ENCODE measurements at regions not wholly inside any gene's neighbourhood (a gene's known extent, or its start where the extent isn't known, plus 50 kb on each side); places are given as distances from the start of the nearest gene placed in this dataset.

DNA sequence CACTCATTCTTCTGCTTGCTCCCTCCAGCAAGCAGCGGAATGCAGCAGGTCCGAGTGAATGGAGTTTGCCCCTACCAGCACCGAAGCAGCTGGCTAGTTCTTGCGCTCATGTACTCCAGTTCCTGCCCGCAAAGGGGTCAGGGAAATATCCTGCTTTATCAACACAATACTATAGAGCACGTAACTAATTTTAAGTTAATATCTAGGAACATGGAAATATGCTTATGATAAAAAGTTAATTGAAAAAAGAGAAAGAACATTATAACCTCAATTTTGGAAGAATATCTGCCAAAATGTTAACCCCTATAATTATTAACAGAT lies 195.6 kb downstream of the SNCA start:
- H3K4me2 ChIP-seq (ENCODE audit: insufficient read depth, low read length, poor library complexity, severe bottlenecking): no peak overlapping the region
- H2BK5ac ChIP-seq (ENCODE audit: low read length): no peak overlapping the region
- no peak overlapping the region for H3K4ac ChIP-seq (ENCODE audit: low read length)
- no peak overlapping the region for H3K9ac ChIP-seq (ENCODE audit: low read depth, low read length, poor library complexity)
- H2AFZ ChIP-seq (ENCODE audit: low read length): peak overlapping the region; percentile 84
- no peak overlapping the region for H3K14ac ChIP-seq (ENCODE audit: low read length)
- peaks cover 3% of the 10 kb centered on the region in 2 donors for H3K4me1 ChIP-seq (ENCODE audit: control insufficient read depth in 2 of 2, insufficient read depth in 1 of 2, low read depth in 1 of 2, low read length in 2 of 2)
- H2BK120ac ChIP-seq (ENCODE audit: low read depth, low read length): no peak overlapping the region
- H3K27ac ChIP-seq (replicated peaks; ENCODE audit: low read length): peak overlapping the region; percentile 24
- no peaks in the 10 kb centered on the region for H3K27me3 ChIP-seq (ENCODE audit: control insufficient read depth in 3 of 3, insufficient read depth in 3 of 3, low read depth in 1 of 3, low read length in 3 of 3)
- H2BK15ac ChIP-seq (ENCODE audit: low read length): no peak overlapping the region
- H3K18ac ChIP-seq (ENCODE audit: low read length): no peak overlapping the region
- no peak overlapping the region for H4K8ac ChIP-seq (ENCODE audit: low read depth, low read length)
- peak overlapping the region in 1 of 2 donors; percentile 9 for H3K4me3 ChIP-seq (ENCODE audit: low read length in 2 of 2)
- peaks cover 0 to 1% of the 10 kb centered on the region in 2 donors for H3K9me3 ChIP-seq (replicated peaks in 1 of 2; ENCODE audit: control insufficient read depth in 2 of 2, insufficient read depth in 1 of 2, low read depth in 1 of 2, low read length in 2 of 2)
- H3K36me3 ChIP-seq (replicated peaks in 1 of 2; ENCODE audit: control insufficient read depth in 2 of 2, insufficient read depth in 2 of 2, low read length in 2 of 2): no peaks in the 10 kb centered on the region
- no CpG with 5 or more reads among the region's 6 CpGs for WGBS, 2 donors (ENCODE audit: extremely low coverage in 2 of 2, insufficient read length in 2 of 2, insufficient replicate concordance in 1 of 2)
- no peak overlapping the region for H3K23ac ChIP-seq (ENCODE audit: low read depth, low read length, poor library complexity)
- H2BK12ac ChIP-seq (ENCODE audit: low read length): no peak overlapping the region
- no peak overlapping the region for H2AK5ac ChIP-seq (ENCODE audit: low read depth, low read length)
- no peaks in the 10 kb centered on the region for H3K79me1 ChIP-seq (ENCODE audit: low read depth, low read length)
- H4K91ac ChIP-seq (ENCODE audit: low read depth, low read length, poor library complexity): no peak overlapping the region
- DNase-seq (ENCODE audit: low spot score): no peak

DNA sequence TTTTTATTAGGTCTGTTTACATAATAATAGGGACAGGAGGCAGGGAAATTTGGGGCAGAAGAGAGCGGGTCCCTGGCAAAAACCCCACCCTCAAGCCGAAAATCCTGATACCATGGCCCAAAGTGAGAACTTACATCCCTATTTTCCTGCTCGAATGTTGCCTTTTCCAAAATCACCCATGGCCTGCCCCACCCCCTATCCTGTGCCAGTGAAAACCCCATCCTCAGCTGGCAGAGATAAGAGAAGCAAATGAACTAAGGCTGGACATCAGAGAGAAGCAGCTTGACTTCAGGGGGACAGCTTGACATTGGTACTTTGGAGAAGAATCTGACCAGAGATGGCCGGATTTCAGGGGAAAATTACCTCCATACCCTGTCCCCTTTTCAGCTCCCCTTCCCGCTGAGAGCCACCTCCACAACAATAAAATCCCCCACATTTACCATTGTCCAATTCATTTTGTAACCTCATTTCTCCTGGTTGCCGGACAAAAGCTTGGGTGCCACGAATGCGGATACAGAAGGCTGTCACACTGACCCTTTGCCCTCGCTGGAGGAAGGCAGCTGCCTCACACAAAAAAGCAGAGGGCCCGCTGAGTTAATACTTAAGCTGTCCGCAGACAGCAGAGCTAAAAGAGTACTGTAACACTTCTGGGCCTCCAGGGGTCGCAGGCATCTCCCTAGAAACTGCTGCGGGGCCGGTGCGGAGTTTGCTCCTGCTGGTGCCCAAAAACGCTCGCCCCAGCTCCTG lies 196.2 kb downstream of the SNCA start:
- no CpG with 5 or more reads among the region's 17 CpGs for WGBS, 2 donors (ENCODE audit: extremely low coverage in 2 of 2, insufficient read length in 2 of 2, insufficient replicate concordance in 1 of 2)
- Histone ChIP-seq H3K9me3 (replicated peaks in 1 of 2; ENCODE audit: control insufficient read depth in 2 of 2, insufficient read depth in 1 of 2, low read depth in 1 of 2, low read length in 2 of 2) (peaks cover 0 to 1% of the 10 kb centered on the region in 2 donors), H3K18ac (ENCODE audit: low read length) (no peak overlapping the region), H4K8ac (ENCODE audit: low read depth, low read length) (no peak overlapping the region), H2AK5ac (ENCODE audit: low read depth, low read length) (no peak overlapping the region), H3K4ac (ENCODE audit: low read length) (no peak overlapping the region), H3K4me3 (ENCODE audit: low read length in 2 of 2) (peak overlapping the region in 1 of 2 donors; percentile 9), H3K4me1 (ENCODE audit: control insufficient read depth in 2 of 2, insufficient read depth in 1 of 2, low read depth in 1 of 2, low read length in 2 of 2) (peaks cover 3% of the 10 kb centered on the region in 2 donors), H4K91ac (ENCODE audit: low read depth, low read length, poor library complexity) (no peak overlapping the region), H2BK120ac (ENCODE audit: low read depth, low read length) (no peak overlapping the region), H3K9ac (ENCODE audit: low read depth, low read length, poor library complexity) (no peak overlapping the region), H3K14ac (ENCODE audit: low read length) (no peak overlapping the region), H3K23ac (ENCODE audit: low read depth, low read length, poor library complexity) (no peak overlapping the region), H3K4me2 (ENCODE audit: insufficient read depth, low read length, poor library complexity, severe bottlenecking) (no peak overlapping the region), H2BK15ac (ENCODE audit: low read length) (no peak overlapping the region), H3K36me3 (replicated peaks in 1 of 2; ENCODE audit: control insufficient read depth in 2 of 2, insufficient read depth in 2 of 2, low read length in 2 of 2) (no peaks in the 10 kb centered on the region), H2AFZ (ENCODE audit: low read length) (peak overlapping the region; percentile 84), H2BK5ac (ENCODE audit: low read length) (no peak overlapping the region), H2BK12ac (ENCODE audit: low read length) (no peak overlapping the region), H3K27ac (replicated peaks; ENCODE audit: low read length) (peak overlapping the region; percentile 89), H3K79me1 (ENCODE audit: low read depth, low read length) (no peaks in the 10 kb centered on the region), H3K27me3 (ENCODE audit: control insufficient read depth in 3 of 3, insufficient read depth in 3 of 3, low read depth in 1 of 3, low read length in 3 of 3) (no peaks in the 10 kb centered on the region)
- peak; percentile 79 for DNase-seq (ENCODE audit: low spot score)

DNA sequence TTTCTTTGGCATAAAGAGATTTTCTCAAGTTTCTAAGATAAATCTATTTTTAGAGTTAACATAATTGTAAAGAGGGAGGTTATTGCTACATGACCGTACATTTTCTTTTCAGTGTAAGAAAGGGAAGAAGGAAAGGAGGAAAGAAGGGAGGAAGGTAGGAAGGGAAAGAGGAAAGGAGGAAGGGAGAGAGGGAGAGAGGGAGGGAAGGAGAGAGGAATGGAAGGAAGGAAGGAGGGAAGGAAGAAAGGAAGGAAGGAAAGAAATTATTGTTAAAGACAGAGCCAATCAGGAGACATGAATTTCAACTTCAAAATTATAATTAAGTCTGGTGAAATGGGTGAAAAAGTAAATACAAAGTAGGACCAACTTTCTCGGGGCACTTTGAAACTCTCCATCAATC lies 197.6 kb downstream of the SNCA start:
- Histone ChIP-seq H2AK5ac (ENCODE audit: low read depth, low read length) (no peak overlapping the region), H3K36me3 (replicated peaks in 1 of 2; ENCODE audit: control insufficient read depth in 2 of 2, insufficient read depth in 2 of 2, low read length in 2 of 2) (no peaks in the 10 kb centered on the region), H3K23ac (ENCODE audit: low read depth, low read length, poor library complexity) (no peak overlapping the region), H3K4me3 (ENCODE audit: low read length in 2 of 2) (no peak overlapping the region), H2BK12ac (ENCODE audit: low read length) (no peak overlapping the region), H3K18ac (ENCODE audit: low read length) (no peak overlapping the region), H3K27me3 (ENCODE audit: control insufficient read depth in 3 of 3, insufficient read depth in 3 of 3, low read depth in 1 of 3, low read length in 3 of 3) (no peaks in the 10 kb centered on the region), H3K4ac (ENCODE audit: low read length) (no peak overlapping the region), H3K4me1 (ENCODE audit: control insufficient read depth in 2 of 2, insufficient read depth in 1 of 2, low read depth in 1 of 2, low read length in 2 of 2) (peaks cover 3% of the 10 kb centered on the region in 2 donors), H3K9me3 (replicated peaks in 1 of 2; ENCODE audit: control insufficient read depth in 2 of 2, insufficient read depth in 1 of 2, low read depth in 1 of 2, low read length in 2 of 2) (peaks cover 0 to 1% of the 10 kb centered on the region in 2 donors), H2BK5ac (ENCODE audit: low read length) (no peak overlapping the region), H4K91ac (ENCODE audit: low read depth, low read length, poor library complexity) (no peak overlapping the region), H3K27ac (replicated peaks; ENCODE audit: low read length) (no peak overlapping the region), H3K79me1 (ENCODE audit: low read depth, low read length) (no peaks in the 10 kb centered on the region), H2AFZ (ENCODE audit: low read length) (no peak overlapping the region), H2BK15ac (ENCODE audit: low read length) (no peak overlapping the region), H2BK120ac (ENCODE audit: low read depth, low read length) (no peak overlapping the region), H3K14ac (ENCODE audit: low read length) (no peak overlapping the region), H3K9ac (ENCODE audit: low read depth, low read length, poor library complexity) (no peak overlapping the region), H3K4me2 (ENCODE audit: insufficient read depth, low read length, poor library complexity, severe bottlenecking) (no peak overlapping the region), H4K8ac (ENCODE audit: low read depth, low read length) (no peak overlapping the region)
- DNase-seq (ENCODE audit: low spot score): no peak
- no CpG with 5 or more reads among the region's 2 CpGs for WGBS, 2 donors (ENCODE audit: extremely low coverage in 2 of 2, insufficient read length in 2 of 2, insufficient replicate concordance in 1 of 2)

DNA sequence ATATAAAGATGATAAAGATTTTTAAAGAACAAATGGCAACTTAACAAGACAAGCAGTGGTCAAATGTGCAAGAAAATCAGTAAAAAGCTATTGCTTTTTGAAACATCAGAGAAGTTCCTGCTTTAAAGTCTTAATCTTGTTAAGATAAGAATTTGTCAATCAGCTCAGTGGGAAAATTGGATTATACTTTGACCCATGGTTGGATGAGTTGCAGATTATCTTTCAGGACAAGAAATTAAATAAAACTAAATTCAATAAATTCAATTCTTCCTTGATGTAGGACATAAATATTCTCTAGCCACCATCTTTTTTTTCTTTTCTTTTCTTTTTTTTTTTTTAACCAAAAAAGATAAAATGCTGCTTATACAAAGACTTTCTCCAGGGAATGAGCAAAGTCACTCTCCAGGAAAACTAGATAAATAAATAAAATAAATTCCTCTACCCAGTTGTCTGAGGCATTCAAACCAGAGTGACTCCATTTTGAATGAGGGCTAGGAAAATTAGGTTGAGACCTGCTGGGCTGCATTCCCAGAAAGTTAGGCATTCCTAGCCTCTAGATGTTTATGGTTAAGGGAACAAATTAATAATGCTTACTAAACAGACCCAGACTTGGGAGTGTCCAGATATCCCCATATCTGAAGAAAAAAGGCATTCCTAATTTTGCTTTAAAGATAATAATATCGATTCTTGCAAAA lies 211.2 kb downstream of the SNCA start:
- Histone ChIP-seq H4K8ac (ENCODE audit: low read depth, low read length) (no peak overlapping the region), H2BK5ac (ENCODE audit: low read length) (no peak overlapping the region), H3K36me3 (replicated peaks in 1 of 2; ENCODE audit: control insufficient read depth in 2 of 2, insufficient read depth in 2 of 2, low read length in 2 of 2) (no peaks in the 10 kb centered on the region), H3K9ac (ENCODE audit: low read depth, low read length, poor library complexity) (no peak overlapping the region), H3K18ac (ENCODE audit: low read length) (no peak overlapping the region), H3K4me1 (ENCODE audit: control insufficient read depth in 2 of 2, insufficient read depth in 1 of 2, low read depth in 1 of 2, low read length in 2 of 2) (no peaks in the 10 kb centered on the region), H3K27ac (replicated peaks; ENCODE audit: low read length) (no peak overlapping the region), H2BK15ac (ENCODE audit: low read length) (no peak overlapping the region), H3K79me1 (ENCODE audit: low read depth, low read length) (no peaks in the 10 kb centered on the region), H2AFZ (ENCODE audit: low read length) (no peak overlapping the region), H3K4me2 (ENCODE audit: insufficient read depth, low read length, poor library complexity, severe bottlenecking) (no peak overlapping the region), H2BK120ac (ENCODE audit: low read depth, low read length) (no peak overlapping the region), H4K91ac (ENCODE audit: low read depth, low read length, poor library complexity) (no peak overlapping the region), H3K14ac (ENCODE audit: low read length) (no peak overlapping the region), H3K27me3 (ENCODE audit: control insufficient read depth in 3 of 3, insufficient read depth in 3 of 3, low read depth in 1 of 3, low read length in 3 of 3) (no peaks in the 10 kb centered on the region), H2BK12ac (ENCODE audit: low read length) (no peak overlapping the region), H2AK5ac (ENCODE audit: low read depth, low read length) (no peak overlapping the region), H3K4me3 (ENCODE audit: low read length in 2 of 2) (no peak overlapping the region), H3K4ac (ENCODE audit: low read length) (no peak overlapping the region), H3K23ac (ENCODE audit: low read depth, low read length, poor library complexity) (no peak overlapping the region), H3K9me3 (replicated peaks in 1 of 2; ENCODE audit: control insufficient read depth in 2 of 2, insufficient read depth in 1 of 2, low read depth in 1 of 2, low read length in 2 of 2) (no peaks in the 10 kb centered on the region)
- no CpG with 5 or more reads among the region's 1 CpG for WGBS, 2 donors (ENCODE audit: extremely low coverage in 2 of 2, insufficient read length in 2 of 2, insufficient replicate concordance in 1 of 2)
- no peak for DNase-seq (ENCODE audit: low spot score)

All from neuronal stem cell (in vitro differentiated cells).